ENCODE measurements at regions not wholly inside any gene's neighbourhood (a gene's known extent, or its start where the extent isn't known, plus 50 kb on each side); places are given as distances from the start of the nearest gene placed in this dataset.

DNA sequence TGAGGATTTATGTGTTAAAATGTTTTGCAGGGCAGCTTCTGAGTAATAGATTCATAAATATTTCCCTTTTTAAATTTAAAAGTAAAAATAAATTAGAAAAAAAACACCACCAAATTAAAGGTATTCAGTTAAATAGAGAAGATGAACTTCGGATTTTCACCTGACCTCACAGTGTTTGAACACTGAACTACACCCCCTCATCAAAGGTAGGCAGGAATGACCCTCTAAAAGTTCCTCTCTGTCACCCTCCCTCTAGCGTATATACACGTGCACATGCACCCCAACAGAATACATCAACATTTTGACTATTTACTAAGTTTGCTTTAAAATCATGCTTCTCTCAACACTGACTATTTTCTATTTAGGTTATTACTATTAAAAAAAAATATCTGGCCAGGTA, 528.3 kb downstream of the QKI start:
- Histone ChIP-seq H3K36me3 (ENCODE audit: control insufficient read depth, insufficient read depth, low read length) (no peaks in the 10 kb centered on the region), H3K4me2 (ENCODE audit: insufficient read depth, low read length) (no peak overlapping the region), H3K4me3 (no peak overlapping the region), H2AFZ (ENCODE audit: low read depth, low read length) (no peak overlapping the region), H3K79me2 (ENCODE audit: control insufficient read depth, insufficient read depth, low read length) (no peaks in the 10 kb centered on the region), H3K27me3 (ENCODE audit: control insufficient read depth in 2 of 2, insufficient read depth in 2 of 2, low read length in 2 of 2) (peaks cover 45 to 48% of the 10 kb centered on the region in 2 experiments), H3K9me3 (replicated peaks; ENCODE audit: control insufficient read depth, insufficient read depth, low read depth, low read length) (no peaks in the 10 kb centered on the region), H3K27ac (ENCODE audit: extremely low read depth, low read depth, low read length) (no peak overlapping the region), H3K9me1 (ENCODE audit: control insufficient read depth, insufficient read depth, low read length) (no peaks in the 10 kb centered on the region), H3K4me1 (replicated peaks in 1 of 2; ENCODE audit: control insufficient read depth in 2 of 2, insufficient read depth in 2 of 2, low read length in 2 of 2) (no peaks in the 10 kb centered on the region), H4K20me1 (replicated peaks; ENCODE audit: control insufficient read depth, insufficient read depth, low read length) (peaks cover 4% of the 10 kb centered on the region), H3K9ac (ENCODE audit: insufficient read depth in 1 of 2, low read depth in 2 of 2, low read length in 2 of 2) (no peak overlapping the region)
- WGBS (ENCODE audit: insufficient coverage, low coverage, missing lambda C conversion rate) = 0% methylated on average over 3 of the region's 3 CpGs
- ChIA-PET POLR2A (no interaction called here), CTCF (ENCODE audit: low intra/inter-chr PET ratio) (interaction anchor here (0.6 kb wide), 1 partner anchor 506 kb away, joined by 3 read pairs; no protein-coding TSS in a partner anchor)
- FAIRE-seq (no peak), DNase-seq (ENCODE audit: extremely low read depth in 1 of 4, low spot score in 3 of 4) (no peak), ATAC-seq (0 out of 3 replicates have a peak, but pooled peaks have one; percentile 31)
- no peak for TF ChIP-seq HDAC8 (tag; IDR thresholded peaks at IDR 0.05)
- no peak for TF ChIP-seq SMARCA4 (IDR thresholded peaks at IDR 0.05)
- no peak for TF ChIP-seq MCM7 (IDR thresholded peaks at IDR 0.05)
- TF ChIP-seq, protein P1, sequence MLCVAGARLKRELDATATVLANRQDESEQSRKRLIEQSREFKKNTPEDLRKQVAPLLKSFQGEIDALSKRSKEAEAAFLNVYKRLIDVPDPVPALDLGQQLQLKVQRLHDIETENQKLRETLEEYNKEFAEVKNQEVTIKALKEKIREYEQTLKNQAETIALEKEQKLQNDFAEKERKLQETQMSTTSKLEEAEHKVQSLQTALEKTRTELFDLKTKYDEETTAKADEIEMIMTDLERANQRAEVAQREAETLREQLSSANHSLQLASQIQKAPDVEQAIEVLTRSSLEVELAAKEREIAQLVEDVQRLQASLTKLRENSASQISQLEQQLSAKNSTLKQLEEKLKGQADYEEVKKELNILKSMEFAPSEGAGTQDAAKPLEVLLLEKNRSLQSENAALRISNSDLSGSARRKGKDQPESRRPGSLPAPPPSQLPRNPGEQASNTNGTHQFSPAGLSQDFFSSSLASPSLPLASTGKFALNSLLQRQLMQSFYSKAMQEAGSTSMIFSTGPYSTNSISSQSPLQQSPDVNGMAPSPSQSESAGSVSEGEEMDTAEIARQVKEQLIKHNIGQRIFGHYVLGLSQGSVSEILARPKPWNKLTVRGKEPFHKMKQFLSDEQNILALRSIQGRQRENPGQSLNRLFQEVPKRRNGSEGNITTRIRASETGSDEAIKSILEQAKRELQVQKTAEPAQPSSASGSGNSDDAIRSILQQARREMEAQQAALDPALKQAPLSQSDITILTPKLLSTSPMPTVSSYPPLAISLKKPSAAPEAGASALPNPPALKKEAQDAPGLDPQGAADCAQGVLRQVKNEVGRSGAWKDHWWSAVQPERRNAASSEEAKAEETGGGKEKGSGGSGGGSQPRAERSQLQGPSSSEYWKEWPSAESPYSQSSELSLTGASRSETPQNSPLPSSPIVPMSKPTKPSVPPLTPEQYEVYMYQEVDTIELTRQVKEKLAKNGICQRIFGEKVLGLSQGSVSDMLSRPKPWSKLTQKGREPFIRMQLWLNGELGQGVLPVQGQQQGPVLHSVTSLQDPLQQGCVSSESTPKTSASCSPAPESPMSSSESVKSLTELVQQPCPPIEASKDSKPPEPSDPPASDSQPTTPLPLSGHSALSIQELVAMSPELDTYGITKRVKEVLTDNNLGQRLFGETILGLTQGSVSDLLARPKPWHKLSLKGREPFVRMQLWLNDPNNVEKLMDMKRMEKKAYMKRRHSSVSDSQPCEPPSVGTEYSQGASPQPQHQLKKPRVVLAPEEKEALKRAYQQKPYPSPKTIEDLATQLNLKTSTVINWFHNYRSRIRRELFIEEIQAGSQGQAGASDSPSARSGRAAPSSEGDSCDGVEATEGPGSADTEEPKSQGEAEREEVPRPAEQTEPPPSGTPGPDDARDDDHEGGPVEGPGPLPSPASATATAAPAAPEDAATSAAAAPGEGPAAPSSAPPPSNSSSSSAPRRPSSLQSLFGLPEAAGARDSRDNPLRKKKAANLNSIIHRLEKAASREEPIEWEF (CRISPR knock-in tag; IDR thresholded peaks at IDR 0.05) = no peak
- TF ChIP-seq, protein P2, sequence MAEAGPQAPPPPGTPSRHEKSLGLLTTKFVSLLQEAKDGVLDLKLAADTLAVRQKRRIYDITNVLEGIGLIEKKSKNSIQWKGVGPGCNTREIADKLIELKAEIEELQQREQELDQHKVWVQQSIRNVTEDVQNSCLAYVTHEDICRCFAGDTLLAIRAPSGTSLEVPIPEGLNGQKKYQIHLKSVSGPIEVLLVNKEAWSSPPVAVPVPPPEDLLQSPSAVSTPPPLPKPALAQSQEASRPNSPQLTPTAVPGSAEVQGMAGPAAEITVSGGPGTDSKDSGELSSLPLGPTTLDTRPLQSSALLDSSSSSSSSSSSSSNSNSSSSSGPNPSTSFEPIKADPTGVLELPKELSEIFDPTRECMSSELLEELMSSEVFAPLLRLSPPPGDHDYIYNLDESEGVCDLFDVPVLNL (CRISPR knock-in tag; IDR thresholded peaks at IDR 0.05; ENCODE audit: low read depth) = no peak
- no peak for TF ChIP-seq KLF16 (IDR thresholded peaks at IDR 0.05)
- no peak for TF ChIP-seq GABPB2 (CRISPR knock-in tag; conservative IDR thresholded peaks at IDR 0.05)
- in situ Hi-C loops (cut with MboI) (no loop called here), intact Hi-C loops (cut with micrococcal nuclease) (no loop called here)
- BruUV-seq (replicated peaks) = no TSS peak

Measured in K562 (cell line).